BJ (cell line): ENCODE measurements at regions not wholly inside any gene's neighbourhood (a gene's known extent, or its start where the extent isn't known, plus 50 kb on each side); places are given as distances from the start of the nearest gene placed in this dataset.

Source experiments
- CTCF ChIA-PET: fragments of 350-600 bp; formaldehyde crosslinking; extraction: SDS; loops from one replicate; lab custom pipeline; 2021; ENCODE audit warnings: antibody characterized with exemption, inconsistent platforms; lab: Yijun Ruan, JAX
- POLR2A ChIA-PET: fragments of 300-600 bp; sonication (Branson Sonifier 250); formaldehyde crosslinking; extraction: SDS; loops from one replicate; lab custom pipeline; 2021; ENCODE audit warnings: antibody characterized with exemption; lab: Charles Lee
- DNase-seq: peaks from one replicate; pipeline ENCODE4 v3.0.0-alpha.2; 2011; ENCODE audit warnings: low read depth
- H3K27me3 ChIP-seq: 2 replicates; pipeline ENCODE4 v1.6.0; 2011; ENCODE audit warnings: low read length; ENCODE audit not compliant: control insufficient read depth, insufficient read depth
- H3K36me3 ChIP-seq: 2 replicates; pipeline ENCODE4 v1.5.1; 2011; ENCODE audit warnings: low read length; ENCODE audit not compliant: control insufficient read depth, insufficient read depth
- H3K4me3 ChIP-seq: 2 replicates; pipeline ENCODE4 v1.5.1; 2011; ENCODE audit warnings: low read depth, mild to moderate bottlenecking, control low read depth, low read length
- TF ChIP-seq, protein P1 (sequence below): IDR thresholded peaks from 2 replicates; pipeline ENCODE4 v1.5.1; 2011; ENCODE audit warnings: low read depth, mild to moderate bottlenecking, control low read depth, inconsistent platforms, low read length, moderate library complexity; ENCODE audit not compliant: insufficient read depth

GRCh38 chr10:9792181-9792580, 1225.5 kb upstream of the CELF2 start:
- CTCF ChIA-PET = no interaction called here
- TF ChIP-seq, protein P1, sequence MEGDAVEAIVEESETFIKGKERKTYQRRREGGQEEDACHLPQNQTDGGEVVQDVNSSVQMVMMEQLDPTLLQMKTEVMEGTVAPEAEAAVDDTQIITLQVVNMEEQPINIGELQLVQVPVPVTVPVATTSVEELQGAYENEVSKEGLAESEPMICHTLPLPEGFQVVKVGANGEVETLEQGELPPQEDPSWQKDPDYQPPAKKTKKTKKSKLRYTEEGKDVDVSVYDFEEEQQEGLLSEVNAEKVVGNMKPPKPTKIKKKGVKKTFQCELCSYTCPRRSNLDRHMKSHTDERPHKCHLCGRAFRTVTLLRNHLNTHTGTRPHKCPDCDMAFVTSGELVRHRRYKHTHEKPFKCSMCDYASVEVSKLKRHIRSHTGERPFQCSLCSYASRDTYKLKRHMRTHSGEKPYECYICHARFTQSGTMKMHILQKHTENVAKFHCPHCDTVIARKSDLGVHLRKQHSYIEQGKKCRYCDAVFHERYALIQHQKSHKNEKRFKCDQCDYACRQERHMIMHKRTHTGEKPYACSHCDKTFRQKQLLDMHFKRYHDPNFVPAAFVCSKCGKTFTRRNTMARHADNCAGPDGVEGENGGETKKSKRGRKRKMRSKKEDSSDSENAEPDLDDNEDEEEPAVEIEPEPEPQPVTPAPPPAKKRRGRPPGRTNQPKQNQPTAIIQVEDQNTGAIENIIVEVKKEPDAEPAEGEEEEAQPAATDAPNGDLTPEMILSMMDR = no peak
- no peaks in the 10 kb centered on the region for H3K36me3 ChIP-seq
- POLR2A ChIA-PET = no interaction called here
- H3K27me3 ChIP-seq = no peaks in the 10 kb centered on the region
- no peak for DNase-seq
- no peak overlapping the region for H3K4me3 ChIP-seq

DNA sequence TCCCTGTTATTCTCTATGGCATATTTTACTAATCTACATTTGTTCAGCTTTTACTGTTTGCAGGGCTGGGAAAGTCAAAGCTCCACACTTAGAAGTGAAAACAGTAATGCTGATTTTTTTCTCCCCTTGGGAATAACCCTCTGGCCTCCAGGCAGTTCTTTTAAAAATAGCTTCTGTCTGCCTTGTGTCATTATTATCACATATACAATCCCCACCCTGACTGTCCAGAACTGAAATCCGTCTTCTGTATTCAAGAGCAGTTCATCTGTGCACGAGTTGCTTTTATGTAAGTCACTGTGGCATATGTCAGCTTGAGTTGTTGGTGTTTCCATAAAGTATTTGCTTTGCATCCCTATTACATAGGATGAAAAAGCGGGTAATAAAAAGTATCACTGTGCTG, 1221.1 kb upstream of the CELF2 start:
- ChIA-PET POLR2A (no interaction called here), CTCF (no interaction called here)
- DNase-seq = no peak
- Histone ChIP-seq H3K27me3 (no peaks in the 10 kb centered on the region), H3K4me3 (no peak overlapping the region), H3K36me3 (no peaks in the 10 kb centered on the region)
- TF ChIP-seq, protein P1 = no peak

- no peaks in the 10 kb centered on the region for H3K36me3 ChIP-seq
- ChIA-PET POLR2A (no interaction called here), CTCF (no interaction called here)
- DNase-seq = no peak
- TF ChIP-seq, protein P1 = no peak
- no peaks in the 10 kb centered on the region for H3K27me3 ChIP-seq
- no peak overlapping the region for H3K4me3 ChIP-seq
These were observed 1217.7 kb upstream of the CELF2 start for GRCh38 chr10:9800011-9800410.

DNA sequence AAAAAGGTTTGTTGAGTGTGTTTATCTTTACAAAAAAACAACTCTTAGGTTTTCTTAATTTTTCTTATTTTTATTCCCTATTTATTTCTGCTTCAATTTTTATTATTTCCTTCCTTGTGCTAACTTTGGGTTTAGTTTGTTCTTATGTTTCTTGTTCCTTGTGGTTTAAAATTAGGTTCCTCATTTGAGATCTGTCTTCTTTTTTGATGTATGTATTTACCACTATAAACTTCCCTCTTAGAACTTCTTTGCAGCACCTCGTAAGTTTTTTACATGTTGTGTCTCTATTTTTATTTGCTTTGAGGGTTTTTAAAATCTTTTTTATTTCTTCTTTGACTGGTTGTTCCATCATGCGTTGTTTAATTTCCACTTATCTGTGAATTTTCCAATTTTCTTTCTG, 1217.1 kb upstream of the CELF2 start:
- POLR2A ChIA-PET = no interaction called here
- no peak overlapping the region for H3K4me3 ChIP-seq
- TF ChIP-seq, protein P1 = no peak
- no peaks in the 10 kb centered on the region for H3K27me3 ChIP-seq
- CTCF ChIA-PET = no interaction called here
- no peak for DNase-seq
- no peaks in the 10 kb centered on the region for H3K36me3 ChIP-seq

DNA sequence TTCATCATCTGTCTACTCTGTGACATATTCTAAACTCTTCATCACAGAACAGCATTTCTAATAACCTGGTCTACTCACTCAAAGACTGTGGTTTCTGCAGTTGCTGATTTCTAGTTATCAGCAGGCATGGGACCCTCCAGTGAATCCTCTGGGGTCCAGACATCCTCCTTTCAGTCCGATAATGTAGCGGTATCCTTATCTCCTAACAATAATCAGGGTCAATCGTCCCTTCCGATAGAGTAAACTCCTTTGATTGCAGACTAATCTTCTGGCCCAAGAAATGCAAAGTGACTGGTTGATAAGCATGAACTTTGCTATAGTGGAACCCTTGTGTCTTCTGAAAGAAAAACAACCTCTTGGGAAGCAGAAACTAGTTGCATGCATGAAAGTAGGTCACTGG, 1209.8 kb upstream of the CELF2 start:
- DNase-seq = no peak
- Histone ChIP-seq H3K27me3 (no peaks in the 10 kb centered on the region), H3K36me3 (no peaks in the 10 kb centered on the region), H3K4me3 (no peak overlapping the region)
- TF ChIP-seq, protein P1 = no peak
- ChIA-PET CTCF (no interaction called here), POLR2A (no interaction called here)
